BE2C (cell line): ENCODE measurements at regions not wholly inside any gene's neighbourhood (a gene's known extent, or its start where the extent isn't known, plus 50 kb on each side); places are given as distances from the start of the nearest gene placed in this dataset.

Source experiments
- DNase-seq: peaks from one replicate; pipeline ENCODE4 v3.0.0-alpha.2; 2020
- H3K27me3 ChIP-seq: fragments of 250-450 bp; sonication (Bioruptor Pico); 2 replicates; pipeline ENCODE4 v1.5.1; 2020; ENCODE audit warnings: mild to moderate bottlenecking
- H3K36me3 ChIP-seq: fragments of 250-450 bp; sonication (Bioruptor Pico); 2 replicates; pipeline ENCODE4 v1.5.1; 2020; ENCODE audit warnings: mild to moderate bottlenecking
- H3K4me1 ChIP-seq: fragments of 250-450 bp; sonication (Bioruptor Pico); 2 replicates; pipeline ENCODE4 v1.5.1; 2020
- H3K4me3 ChIP-seq: 2 replicates; pipeline ENCODE4 v1.5.1; 2011; ENCODE audit warnings: low read depth, low read length
- H3K9me3 ChIP-seq: fragments of 250-450 bp; sonication (Bioruptor Pico); 2 replicates; pipeline ENCODE4 v1.5.1; 2020
- TF ChIP-seq, protein P1 (sequence below): IDR thresholded peaks from 2 replicates; pipeline ENCODE4 v1.5.1; 2012; ENCODE audit warnings: mild to moderate bottlenecking, low read depth, low read length

GRCh38 chr6:140353536-140353935 is 979.1 kb upstream of the CITED2 start:
- H3K36me3 ChIP-seq, result no peaks in the 10 kb centered on the region
- TF ChIP-seq, protein P1, sequence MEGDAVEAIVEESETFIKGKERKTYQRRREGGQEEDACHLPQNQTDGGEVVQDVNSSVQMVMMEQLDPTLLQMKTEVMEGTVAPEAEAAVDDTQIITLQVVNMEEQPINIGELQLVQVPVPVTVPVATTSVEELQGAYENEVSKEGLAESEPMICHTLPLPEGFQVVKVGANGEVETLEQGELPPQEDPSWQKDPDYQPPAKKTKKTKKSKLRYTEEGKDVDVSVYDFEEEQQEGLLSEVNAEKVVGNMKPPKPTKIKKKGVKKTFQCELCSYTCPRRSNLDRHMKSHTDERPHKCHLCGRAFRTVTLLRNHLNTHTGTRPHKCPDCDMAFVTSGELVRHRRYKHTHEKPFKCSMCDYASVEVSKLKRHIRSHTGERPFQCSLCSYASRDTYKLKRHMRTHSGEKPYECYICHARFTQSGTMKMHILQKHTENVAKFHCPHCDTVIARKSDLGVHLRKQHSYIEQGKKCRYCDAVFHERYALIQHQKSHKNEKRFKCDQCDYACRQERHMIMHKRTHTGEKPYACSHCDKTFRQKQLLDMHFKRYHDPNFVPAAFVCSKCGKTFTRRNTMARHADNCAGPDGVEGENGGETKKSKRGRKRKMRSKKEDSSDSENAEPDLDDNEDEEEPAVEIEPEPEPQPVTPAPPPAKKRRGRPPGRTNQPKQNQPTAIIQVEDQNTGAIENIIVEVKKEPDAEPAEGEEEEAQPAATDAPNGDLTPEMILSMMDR, result no peak
- H3K4me1 ChIP-seq, result no peaks in the 10 kb centered on the region
- no peaks in the 10 kb centered on the region for H3K9me3 ChIP-seq
- no peak overlapping the region for H3K4me3 ChIP-seq
- no peaks in the 10 kb centered on the region for H3K27me3 ChIP-seq
- no peak for DNase-seq

DNA sequence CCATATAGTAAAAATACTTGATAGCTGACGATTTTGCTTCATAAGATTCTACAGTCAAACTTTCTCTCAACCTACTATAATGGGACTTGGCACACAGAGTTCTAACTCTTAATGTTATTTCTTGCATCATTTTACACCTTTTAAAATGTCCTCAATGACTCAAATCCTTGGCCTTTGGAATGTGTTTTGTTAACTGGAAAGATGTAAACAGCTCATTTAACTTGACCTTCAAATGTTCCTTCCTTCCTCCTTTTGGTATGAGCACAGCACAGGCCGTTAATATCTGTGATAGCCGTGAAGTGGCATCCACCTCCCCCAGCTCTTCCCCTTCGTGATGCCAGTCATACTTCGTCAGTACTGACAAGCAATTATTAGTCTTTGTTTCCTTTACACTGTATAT is 972.0 kb upstream of the CITED2 start:
- TF ChIP-seq, protein P1, result no peak
- Histone ChIP-seq H3K36me3 (no peaks in the 10 kb centered on the region), H3K9me3 (no peaks in the 10 kb centered on the region), H3K27me3 (no peaks in the 10 kb centered on the region), H3K4me3 (no peak overlapping the region), H3K4me1 (no peaks in the 10 kb centered on the region)
- DNase-seq, result no peak

DNA sequence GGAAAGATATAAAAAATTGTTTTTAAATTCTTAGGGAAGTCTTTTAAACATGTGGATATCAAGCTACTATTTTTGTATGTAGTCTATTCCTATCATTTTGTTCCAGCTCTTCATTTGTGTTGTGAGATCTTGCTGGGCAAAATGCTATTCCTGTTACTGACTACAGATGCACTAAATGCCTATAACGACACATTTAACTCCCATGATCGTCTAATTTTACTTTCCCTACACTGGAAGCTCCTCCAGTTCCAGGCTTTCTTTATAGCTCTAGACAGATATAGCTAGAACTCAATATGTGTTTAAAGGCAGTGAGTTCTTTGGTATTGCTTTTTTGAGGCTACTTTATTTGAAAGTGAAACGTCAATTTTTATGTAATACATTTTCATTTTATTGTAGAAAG is 971.5 kb upstream of the CITED2 start:
- TF ChIP-seq, protein P1, result no peak
- no peak for DNase-seq
- Histone ChIP-seq H3K36me3 (no peaks in the 10 kb centered on the region), H3K4me1 (no peaks in the 10 kb centered on the region), H3K9me3 (no peaks in the 10 kb centered on the region), H3K27me3 (no peaks in the 10 kb centered on the region), H3K4me3 (no peak overlapping the region)

- H3K9me3 ChIP-seq, result no peaks in the 10 kb centered on the region
These were observed 969.9 kb upstream of the CITED2 start for GRCh38 chr6:140344142-140344913.

DNA sequence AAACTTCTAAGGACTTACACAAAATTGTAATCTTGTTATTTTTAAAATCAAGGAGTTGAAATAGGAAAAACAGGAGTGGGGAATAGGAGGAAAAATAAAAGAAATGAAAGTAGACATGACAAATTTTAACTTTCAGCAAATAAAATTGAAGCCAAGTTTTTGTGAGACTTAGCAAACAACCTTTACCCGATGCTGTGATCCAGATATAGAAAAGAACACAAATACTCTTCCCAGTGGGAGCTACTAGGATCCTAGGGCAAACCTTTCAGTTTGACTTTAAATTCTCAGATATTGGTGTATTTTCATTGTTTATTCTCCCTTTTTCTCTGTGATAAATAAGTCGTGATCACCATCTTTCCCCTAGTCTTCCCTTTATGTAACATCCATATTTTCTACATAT is 968.7 kb upstream of the CITED2 start:
- Histone ChIP-seq H3K4me1 (no peaks in the 10 kb centered on the region), H3K4me3 (no peak overlapping the region), H3K27me3 (no peaks in the 10 kb centered on the region), H3K36me3 (no peaks in the 10 kb centered on the region), H3K9me3 (no peaks in the 10 kb centered on the region)
- no peak for DNase-seq
- TF ChIP-seq, protein P1, result no peak

More at GRCh38 chr6:140344142-140344913, 969.9 kb upstream of the CITED2 start:
- TF ChIP-seq, protein P1, result no peak
- H3K36me3 ChIP-seq, result no peaks in the 10 kb centered on the region
- H3K4me3 ChIP-seq, result no peak overlapping the region
- H3K4me1 ChIP-seq, result no peaks in the 10 kb centered on the region
- no peaks in the 10 kb centered on the region for H3K27me3 ChIP-seq
- DNase-seq, result no peak

DNA sequence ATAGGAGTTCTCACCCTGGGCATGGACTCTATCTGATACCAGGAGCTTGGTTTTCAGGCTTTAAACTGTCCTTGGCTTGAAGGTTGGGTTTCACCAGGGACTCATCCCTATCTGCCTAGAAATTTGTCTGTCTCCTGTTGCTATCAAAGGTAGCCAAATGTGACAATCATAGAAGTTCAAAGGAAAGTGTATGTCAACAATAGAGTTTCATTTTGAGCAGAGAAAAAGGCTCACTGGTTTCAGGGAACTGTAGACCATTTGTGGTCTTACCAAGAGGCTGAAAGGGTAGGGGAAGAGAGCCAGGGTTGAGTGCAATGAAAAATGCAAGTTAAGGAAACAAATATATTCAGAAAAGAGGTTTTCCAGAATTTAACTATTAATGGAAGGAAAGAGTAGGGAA is 966.8 kb upstream of the CITED2 start:
- Histone ChIP-seq H3K4me1 (no peaks in the 10 kb centered on the region), H3K9me3 (no peaks in the 10 kb centered on the region), H3K36me3 (no peaks in the 10 kb centered on the region), H3K27me3 (no peaks in the 10 kb centered on the region), H3K4me3 (no peak overlapping the region)
- TF ChIP-seq, protein P1, result no peak
- no peak for DNase-seq
